Nephron progenitor cell (in vitro differentiated cells): ENCODE measurements at regions not wholly inside any gene's neighbourhood (a gene's known extent, or its start where the extent isn't known, plus 50 kb on each side); places are given as distances from the start of the nearest gene placed in this dataset.

Experiments used
- DNase-seq: peaks from one replicate; pipeline ENCODE4 v3.0.0; 2021
- H3K27ac Mint-ChIP-seq: 2 replicates; pipeline ENCODE4 v1.8.0; 2021; ENCODE audit warnings: mild to moderate bottlenecking, moderate library complexity, mixed read lengths
- H3K27me3 Mint-ChIP-seq: 2 replicates; pipeline ENCODE4 v1.8.0; 2021; ENCODE audit warnings: mild to moderate bottlenecking, low read depth, mixed read lengths; ENCODE audit not compliant: poor library complexity
- H3K36me3 Mint-ChIP-seq: 2 replicates; pipeline ENCODE4 v1.8.0; 2021; ENCODE audit warnings: low read depth, mixed read lengths
- H3K4me1 Mint-ChIP-seq: 2 replicates; pipeline ENCODE4 v1.8.0; 2021; ENCODE audit warnings: mixed read lengths
- H3K4me3 Mint-ChIP-seq: 2 replicates; pipeline ENCODE4 v1.8.0; 2021; ENCODE audit warnings: mild to moderate bottlenecking, moderate library complexity, mixed read lengths
- H3K9me3 Mint-ChIP-seq: 2 replicates; pipeline ENCODE4 v1.8.0; 2021; ENCODE audit warnings: mild to moderate bottlenecking, moderate library complexity, mixed read lengths
- CTCF ChIP-seq: fragments of 200-600 bp; sonication (generic); IDR thresholded peaks from 2 replicates; pipeline ENCODE4 v1.5.0; 2021; ENCODE audit warnings: antibody characterized with exemption

GRCh38 chr17:55668312-55668920 is 54.2 kb downstream of the TMEM100 start:
- H3K36me3 Mint-ChIP-seq: no peaks in the 10 kb centered on the region
- H3K9me3 Mint-ChIP-seq: peaks cover 14% of the 10 kb centered on the region
- no peak for DNase-seq
- no peak for TF ChIP-seq CTCF
- no peak overlapping the region for H3K27ac Mint-ChIP-seq
- peaks cover 26% of the 10 kb centered on the region for H3K4me1 Mint-ChIP-seq
- peaks cover 2% of the 10 kb centered on the region for H3K27me3 Mint-ChIP-seq
- no peak overlapping the region for H3K4me3 Mint-ChIP-seq

- H3K4me3 Mint-ChIP-seq: no peak overlapping the region
- H3K4me1 Mint-ChIP-seq: peaks cover 33% of the 10 kb centered on the region
- H3K27me3 Mint-ChIP-seq: peaks cover 2% of the 10 kb centered on the region
- H3K27ac Mint-ChIP-seq: peak overlapping the region; percentile 40
- no peak for TF ChIP-seq CTCF
- no peaks in the 10 kb centered on the region for H3K36me3 Mint-ChIP-seq
- no peak for DNase-seq
- peaks cover 4% of the 10 kb centered on the region for H3K9me3 Mint-ChIP-seq
Measured at GRCh38 chr17:55666806-55667205, 55.9 kb downstream of the TMEM100 start.

GRCh38 chr17:55664287-55664686 is 58.4 kb downstream of the TMEM100 start:
- TF ChIP-seq CTCF: no peak
- Mint-ChIP-seq H3K4me3 (no peak overlapping the region), H3K4me1 (peaks cover 47% of the 10 kb centered on the region), H3K36me3 (no peaks in the 10 kb centered on the region), H3K27ac (no peak overlapping the region), H3K27me3 (no peaks in the 10 kb centered on the region), H3K9me3 (no peaks in the 10 kb centered on the region)
- no peak for DNase-seq

GRCh38 chr17:55663400-55663799 is 59.3 kb downstream of the TMEM100 start:
- Mint-ChIP-seq H3K4me3 (no peak overlapping the region), H3K9me3 (no peaks in the 10 kb centered on the region), H3K27me3 (peaks cover 2% of the 10 kb centered on the region), H3K36me3 (no peaks in the 10 kb centered on the region), H3K27ac (no peak overlapping the region), H3K4me1 (peaks cover 38% of the 10 kb centered on the region)
- TF ChIP-seq CTCF: no peak
- no peak for DNase-seq

DNA sequence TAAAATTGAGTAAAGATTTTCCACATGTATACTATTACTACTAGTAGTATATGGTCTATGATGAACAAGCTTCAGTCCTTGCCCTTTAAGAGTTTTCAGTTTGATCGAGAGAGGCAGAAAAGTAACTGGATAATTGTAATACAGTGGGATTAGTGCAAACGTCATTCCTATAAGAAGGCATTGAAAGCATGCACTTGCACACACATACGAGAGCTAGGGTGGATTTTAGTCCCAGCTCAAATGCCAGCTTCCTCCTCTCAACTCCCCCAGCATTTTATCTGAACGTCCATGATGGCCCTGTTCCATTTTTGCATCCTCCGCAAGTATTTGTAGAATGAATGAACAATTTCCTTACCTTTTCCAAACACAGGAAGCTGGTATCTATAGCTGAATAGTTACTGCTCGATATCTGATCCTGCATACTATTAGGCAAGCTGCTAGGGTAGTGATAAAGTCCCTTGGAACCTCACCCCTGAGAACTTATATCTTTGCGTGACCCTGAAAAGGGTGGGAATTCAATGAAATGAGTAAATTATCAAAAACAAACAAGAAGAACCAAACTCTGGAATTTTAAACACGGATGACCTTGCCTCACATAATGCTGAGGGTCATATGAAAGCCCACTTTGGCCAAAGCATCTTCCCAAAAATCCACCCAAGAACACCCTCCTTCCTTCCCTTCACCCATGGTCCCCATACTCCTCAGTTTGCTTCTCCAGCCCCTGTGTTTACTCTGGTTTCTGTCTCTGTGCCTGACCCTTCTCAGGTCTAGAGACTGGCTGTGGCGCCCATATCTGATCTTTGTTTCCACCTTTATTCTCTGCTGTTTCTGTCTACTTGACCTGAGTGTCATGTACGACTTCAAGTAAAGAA is 60.5 kb downstream of the TMEM100 start:
- H3K4me3 Mint-ChIP-seq: no peak overlapping the region
- peaks cover 2% of the 10 kb centered on the region for H3K27me3 Mint-ChIP-seq
- no peak for DNase-seq
- H3K27ac Mint-ChIP-seq: no peak overlapping the region
- peaks cover 31% of the 10 kb centered on the region for H3K4me1 Mint-ChIP-seq
- no peaks in the 10 kb centered on the region for H3K36me3 Mint-ChIP-seq
- no peaks in the 10 kb centered on the region for H3K9me3 Mint-ChIP-seq
- no peak for TF ChIP-seq CTCF
